PFSK-1 (cell line): ENCODE measurements at regions not wholly inside any gene's neighbourhood (a gene's known extent, or its start where the extent isn't known, plus 50 kb on each side); places are given as distances from the start of the nearest gene placed in this dataset.

Experiments used
- POLR2AphosphoS5 ChIP-seq: IDR thresholded peaks from 2 replicates; pipeline ENCODE4 v1.6.1; 2012; ENCODE audit warnings: low read depth, mild to moderate bottlenecking, control low read depth, low read length, moderate library complexity
- SIN3A ChIP-seq: IDR thresholded peaks from 2 replicates; pipeline ENCODE4 v1.6.1; 2012; ENCODE audit warnings: mild to moderate bottlenecking, low read length, moderate library complexity, borderline replicate concordance; ENCODE audit not compliant: insufficient read depth
- TAF1 ChIP-seq: IDR thresholded peaks from 2 replicates; pipeline ENCODE4 v1.6.1; 2012; ENCODE audit warnings: low read length, control low read depth, borderline replicate concordance; ENCODE audit not compliant: insufficient read depth
- TF ChIP-seq, protein P1 (sequence below), 2 experiments: IDR thresholded peaks; 2 replicates each; pipeline versions ENCODE4 v1.6.1 to v1.8.0; 2011 to 2012; ENCODE audit warnings: low read depth in 2 of 2, low read length in 2 of 2, control low read depth in 1 of 2, inconsistent platforms in 1 of 2, mild to moderate bottlenecking in 1 of 2, moderate library complexity in 1 of 2; ENCODE audit not compliant: insufficient read depth in 1 of 2

DNA sequence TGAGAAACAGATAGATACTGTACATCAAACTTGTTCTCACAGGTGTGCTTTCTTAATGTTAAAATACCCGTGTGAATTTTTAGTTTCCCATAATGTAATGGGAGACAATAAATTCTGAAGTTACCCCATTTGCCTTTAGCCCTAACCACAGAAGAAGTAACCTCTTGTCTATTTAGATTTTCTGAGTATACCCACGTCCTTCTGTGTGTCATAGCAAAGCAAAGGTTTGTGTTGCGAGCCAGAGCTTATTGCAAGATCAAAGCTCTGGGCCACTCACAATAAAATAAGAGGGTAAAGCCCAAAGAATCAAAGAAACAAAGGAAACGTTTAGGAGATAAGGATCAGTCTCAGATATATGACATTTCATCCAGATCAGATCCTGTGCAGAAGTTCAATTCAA lies 73.9 kb downstream of the BMP4 start:
- TF ChIP-seq, protein P1, sequence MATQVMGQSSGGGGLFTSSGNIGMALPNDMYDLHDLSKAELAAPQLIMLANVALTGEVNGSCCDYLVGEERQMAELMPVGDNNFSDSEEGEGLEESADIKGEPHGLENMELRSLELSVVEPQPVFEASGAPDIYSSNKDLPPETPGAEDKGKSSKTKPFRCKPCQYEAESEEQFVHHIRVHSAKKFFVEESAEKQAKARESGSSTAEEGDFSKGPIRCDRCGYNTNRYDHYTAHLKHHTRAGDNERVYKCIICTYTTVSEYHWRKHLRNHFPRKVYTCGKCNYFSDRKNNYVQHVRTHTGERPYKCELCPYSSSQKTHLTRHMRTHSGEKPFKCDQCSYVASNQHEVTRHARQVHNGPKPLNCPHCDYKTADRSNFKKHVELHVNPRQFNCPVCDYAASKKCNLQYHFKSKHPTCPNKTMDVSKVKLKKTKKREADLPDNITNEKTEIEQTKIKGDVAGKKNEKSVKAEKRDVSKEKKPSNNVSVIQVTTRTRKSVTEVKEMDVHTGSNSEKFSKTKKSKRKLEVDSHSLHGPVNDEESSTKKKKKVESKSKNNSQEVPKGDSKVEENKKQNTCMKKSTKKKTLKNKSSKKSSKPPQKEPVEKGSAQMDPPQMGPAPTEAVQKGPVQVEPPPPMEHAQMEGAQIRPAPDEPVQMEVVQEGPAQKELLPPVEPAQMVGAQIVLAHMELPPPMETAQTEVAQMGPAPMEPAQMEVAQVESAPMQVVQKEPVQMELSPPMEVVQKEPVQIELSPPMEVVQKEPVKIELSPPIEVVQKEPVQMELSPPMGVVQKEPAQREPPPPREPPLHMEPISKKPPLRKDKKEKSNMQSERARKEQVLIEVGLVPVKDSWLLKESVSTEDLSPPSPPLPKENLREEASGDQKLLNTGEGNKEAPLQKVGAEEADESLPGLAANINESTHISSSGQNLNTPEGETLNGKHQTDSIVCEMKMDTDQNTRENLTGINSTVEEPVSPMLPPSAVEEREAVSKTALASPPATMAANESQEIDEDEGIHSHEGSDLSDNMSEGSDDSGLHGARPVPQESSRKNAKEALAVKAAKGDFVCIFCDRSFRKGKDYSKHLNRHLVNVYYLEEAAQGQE (IDR thresholded peaks at IDR 0.05; ENCODE audit: insufficient read depth in 1 of 2, low read depth in 2 of 2, low read length in 2 of 2): no peak
- TF ChIP-seq TAF1: no peak
- TF ChIP-seq POLR2AphosphoS5: no peak
- TF ChIP-seq SIN3A: no peak
